H1 (cell line): ENCODE measurements at regions not wholly inside any gene's neighbourhood (a gene's known extent, or its start where the extent isn't known, plus 50 kb on each side); places are given as distances from the start of the nearest gene placed in this dataset.

Experiments
- CTCF ChIA-PET: fragments of 300-600 bp; sonication (Branson Sonifier 250); formaldehyde crosslinking; loops from one replicate; lab custom pipeline; 2021; ENCODE audit not compliant: partially characterized antibody; lab: Charles Lee
- POLR2A ChIA-PET: fragments of 300-600 bp; sonication (Branson Sonifier 250); formaldehyde crosslinking; loops from one replicate; lab custom pipeline; 2021; ENCODE audit warnings: inconsistent platforms; ENCODE audit not compliant: partially characterized antibody; lab: Charles Lee
- DNase-seq, 2 experiments: peaks; one replicate each; pipeline versions ENCODE4 v3.0.0 to v3.0.0-alpha.2; 2010 to 2022; ENCODE audit warnings: low spot score in 2 of 2, low read depth in 1 of 2, mixed read lengths in 1 of 2
- FAIRE-seq: peaks from 2 replicates; lab custom pipeline; 2011; peaks lifted over from hg19 to GRCh38; lab: Jason Lieb, UNC
- H2AFZ ChIP-seq: 2 replicates; pipeline ENCODE4 v1.8.1; 2012; ENCODE audit warnings: low read length, inconsistent platforms
- H2AK5ac ChIP-seq: 2 replicates; pipeline ENCODE4 v1.6.1; 2013; ENCODE audit warnings: low read depth, low read length
- H2BK120ac ChIP-seq: replicated peaks from 2 replicates; pipeline ENCODE3; 2013; ENCODE audit warnings: low read depth, low read length, inconsistent platforms
- H2BK12ac ChIP-seq: 2 replicates; pipeline ENCODE4 v1.6.1; 2013; ENCODE audit warnings: low read depth, low read length
- H2BK15ac ChIP-seq: 2 replicates; pipeline ENCODE4 v1.6.1; 2013; ENCODE audit warnings: low read length
- H2BK20ac ChIP-seq: 2 replicates; pipeline ENCODE4 v1.6.1; 2013; ENCODE audit warnings: low read length
- H2BK5ac ChIP-seq: 2 replicates; pipeline ENCODE4 v1.6.1; 2013; ENCODE audit warnings: low read depth, low read length
- H3K14ac ChIP-seq: 2 replicates; pipeline ENCODE4 v1.6.1; 2013; ENCODE audit warnings: inconsistent platforms; ENCODE audit not compliant: insufficient read length
- H3K18ac ChIP-seq: 2 replicates; pipeline ENCODE4 v1.6.1; 2013; ENCODE audit warnings: low read length; ENCODE audit errors: extremely low read depth
- H3K23ac ChIP-seq: 2 replicates; pipeline ENCODE4 v1.6.1; 2013; ENCODE audit warnings: inconsistent platforms; ENCODE audit not compliant: insufficient read length
- H3K23me2 ChIP-seq: 2 replicates; pipeline ENCODE4 v1.6.1; 2013; ENCODE audit warnings: low read depth, low read length
- H3K27ac ChIP-seq: 2 replicates; pipeline ENCODE4 v1.6.1; 2011; ENCODE audit warnings: low read depth, low read length, inconsistent platforms
- H3K27me3 ChIP-seq, 4 experiments: replicated peaks in 1 of 4; 1 replicate in 1 of 4; 2 replicates in 3 of 4; pipeline versions ENCODE4 v1.6.1 to v1.8.1; 2011 to 2013; ENCODE audit warnings: low read length in 3 of 4, mild to moderate bottlenecking in 3 of 4, inconsistent platforms in 2 of 4, mixed read lengths in 2 of 4, moderate library complexity in 1 of 4; ENCODE audit not compliant: control insufficient read depth in 3 of 4, insufficient read depth in 3 of 4; ENCODE audit errors: extremely low read depth in 1 of 4
- H3K36me3 ChIP-seq, 4 experiments: 2 replicates each; pipeline versions ENCODE4 v1.6.1 to v1.8.1; 2011 to 2013; ENCODE audit warnings: mild to moderate bottlenecking in 4 of 4, low read length in 3 of 4, moderate library complexity in 2 of 4, control low read depth in 1 of 4, inconsistent platforms in 1 of 4; ENCODE audit not compliant: insufficient read depth in 4 of 4, control insufficient read depth in 2 of 4
- H3K4ac ChIP-seq: replicated peaks from 2 replicates; pipeline ENCODE3; 2013; ENCODE audit warnings: low read length, low read depth, mixed read lengths, inconsistent platforms; ENCODE audit not compliant: insufficient read length
- H3K4me1 ChIP-seq, 4 experiments: replicated peaks in 1 of 4; 1 replicate in 1 of 4; 2 replicates in 3 of 4; pipeline versions ENCODE4 v1.6.1 to v1.8.1; 2011 to 2013; ENCODE audit warnings: low read length in 3 of 4, inconsistent platforms in 2 of 4, mixed read lengths in 1 of 4; ENCODE audit not compliant: insufficient read depth in 4 of 4, control insufficient read depth in 3 of 4
- H3K4me2 ChIP-seq, 2 experiments: 2 replicates each; pipeline versions ENCODE4 v1.6.1 to v1.8.1; 2011 to 2013; ENCODE audit warnings: low read depth in 2 of 2, low read length in 2 of 2, control low read depth in 1 of 2, inconsistent platforms in 1 of 2, mild to moderate bottlenecking in 1 of 2; ENCODE audit not compliant: insufficient read depth in 1 of 2
- H3K4me3 ChIP-seq, 4 experiments: fragments of 200-600, 300-600 bp in 1 of 4; sonication (generic), shearing (Covaris generic), sonication (Bioruptor Twin) in 1 of 4; 2 replicates each; pipeline versions ENCODE4 v1.5.1 to v1.8.1; 2011 to 2016; ENCODE audit warnings: low read length in 4 of 4, low read depth in 3 of 4, control low read depth in 2 of 4, inconsistent platforms in 2 of 4, mild to moderate bottlenecking in 2 of 4, mixed read lengths in 1 of 4, moderate library complexity in 1 of 4; ENCODE audit not compliant: insufficient read depth in 2 of 4; ENCODE audit errors: extremely low read depth in 1 of 4
- H3K56ac ChIP-seq: replicated peaks from 2 replicates; pipeline ENCODE3; 2013; ENCODE audit warnings: low read depth, mild to moderate bottlenecking, mixed read lengths, low read length, inconsistent platforms; ENCODE audit not compliant: insufficient read length
- H3K79me1 ChIP-seq: 2 replicates; pipeline ENCODE4 v1.6.1; 2013; ENCODE audit warnings: low read depth, low read length, control low read depth
- H3K79me2 ChIP-seq, 2 experiments: 2 replicates each; pipeline versions ENCODE4 v1.6.1 to v1.8.1; 2012 to 2013; ENCODE audit warnings: low read length in 2 of 2, mild to moderate bottlenecking in 2 of 2, inconsistent platforms in 1 of 2; ENCODE audit not compliant: insufficient read depth in 2 of 2, control insufficient read depth in 1 of 2
- H3K9ac ChIP-seq, 4 experiments: replicated peaks in 1 of 4; 1 replicate in 1 of 4; 2 replicates in 3 of 4; pipeline versions ENCODE4 v1.6.1 to v1.8.1; 2011 to 2013; ENCODE audit warnings: low read depth in 3 of 4, low read length in 3 of 4, control low read depth in 2 of 4, mild to moderate bottlenecking in 2 of 4, moderate library complexity in 2 of 4, inconsistent platforms in 1 of 4; ENCODE audit errors: extremely low read depth in 1 of 4
- H3K9me3 ChIP-seq, 2 experiments: 2 replicates each; pipeline versions ENCODE4 v1.6.1 to v1.8.1; 2012 to 2013; ENCODE audit warnings: mild to moderate bottlenecking in 2 of 2, moderate library complexity in 2 of 2, control low read depth in 1 of 2, inconsistent platforms in 1 of 2, low read depth in 1 of 2, low read length in 1 of 2, mixed read lengths in 1 of 2; ENCODE audit not compliant: insufficient read depth in 2 of 2
- H4K20me1 ChIP-seq, 2 experiments: replicated peaks in 1 of 2; 2 replicates each; pipeline versions ENCODE3 to v1.8.1; 2011 to 2013; ENCODE audit warnings: inconsistent platforms in 2 of 2, low read length in 2 of 2, mild to moderate bottlenecking in 1 of 2; ENCODE audit not compliant: insufficient read depth in 2 of 2, control insufficient read depth in 1 of 2
- H4K5ac ChIP-seq: 2 replicates; pipeline ENCODE4 v1.6.1; 2013; ENCODE audit warnings: low read length, low read depth, mixed read lengths, inconsistent platforms; ENCODE audit not compliant: insufficient read length
- H4K8ac ChIP-seq: 2 replicates; pipeline ENCODE4 v1.8.0; 2013; ENCODE audit warnings: mild to moderate bottlenecking, moderate library complexity, low read length, inconsistent platforms; ENCODE audit not compliant: insufficient read depth; ENCODE audit errors: extremely low read depth
- H4K91ac ChIP-seq: replicated peaks from 2 replicates; pipeline ENCODE3; 2013; ENCODE audit warnings: low read length, mixed read lengths, inconsistent platforms; ENCODE audit not compliant: insufficient read length
- ASH2L ChIP-seq: fragments of 200-600, 300-600 bp; sonication (generic); IDR thresholded peaks from one replicate; pipeline ENCODE4 v1.7.1; 2017; ENCODE audit warnings: low read length
- BRCA1 ChIP-seq: IDR thresholded peaks from 2 replicates; pipeline ENCODE4 v1.6.1; 2012; ENCODE audit warnings: low read depth, low read length, improper control_type of control experiment
- CBX8 ChIP-seq: fragments of 300-800, 300-1000 bp; sonication (generic); IDR thresholded peaks from 2 replicates; pipeline ENCODE4 v1.7.1; 2016; ENCODE audit warnings: low read depth, low read length, borderline replicate concordance
- CREB1 ChIP-seq: IDR thresholded peaks from 2 replicates; pipeline ENCODE4 v1.6.1; 2012; ENCODE audit warnings: inconsistent platforms
- CTCF ChIP-seq, 3 experiments: IDR thresholded peaks; 1 replicate in 2 of 3; 2 replicates in 1 of 3; pipeline versions ENCODE4 v1.5.1 to v1.6.1; 2011; ENCODE audit warnings: low read length in 3 of 3, mild to moderate bottlenecking in 3 of 3, inconsistent platforms in 2 of 3, low read depth in 1 of 3, moderate library complexity in 1 of 3; ENCODE audit not compliant: insufficient read depth in 1 of 3; ENCODE audit errors: control extremely low read depth in 1 of 3
- FOSL1 ChIP-seq: IDR thresholded peaks from 2 replicates; pipeline ENCODE4 v1.6.1; 2011; ENCODE audit warnings: mild to moderate bottlenecking, low read depth, low read length, moderate library complexity; ENCODE audit not compliant: insufficient read depth
- GABPA ChIP-seq: IDR thresholded peaks from 2 replicates; pipeline ENCODE4 v1.6.1; 2011; ENCODE audit warnings: mild to moderate bottlenecking, low read length, moderate library complexity, borderline replicate concordance; ENCODE audit not compliant: insufficient read depth
- GTF2F1 ChIP-seq: IDR thresholded peaks from 2 replicates; pipeline ENCODE4 v1.6.1; 2012; ENCODE audit warnings: low read depth, low read length, improper control_type of control experiment, borderline replicate concordance
- KDM4A ChIP-seq: IDR thresholded peaks from one replicate; pipeline ENCODE4 v1.7.1; 2012; ENCODE audit warnings: low read depth, mild to moderate bottlenecking, moderate library complexity, low read length, inconsistent platforms; ENCODE audit not compliant: severe bottlenecking
- NANOG ChIP-seq: IDR thresholded peaks from 2 replicates; pipeline ENCODE4 v1.6.1; 2011; ENCODE audit warnings: low read length, low read depth, mild to moderate bottlenecking, inconsistent platforms; ENCODE audit not compliant: insufficient read depth, poor library complexity, severe bottlenecking
- POU5F1 ChIP-seq: IDR thresholded peaks from 2 replicates; pipeline ENCODE4 v1.6.1; 2011; ENCODE audit warnings: low read depth, mild to moderate bottlenecking, low read length, moderate library complexity
- SUZ12 ChIP-seq: fragments of 200-600 bp; sonication (generic); IDR thresholded peaks from 2 replicates; pipeline ENCODE4 v1.6.1; 2012; ENCODE audit warnings: mild to moderate bottlenecking, inconsistent platforms, low read length, moderate library complexity, mixed read lengths
- TAF7 ChIP-seq: optimal IDR thresholded peaks from 2 replicates; pipeline ENCODE3; 2011; ENCODE audit warnings: low read depth, mild to moderate bottlenecking, inconsistent platforms, low read length, moderate library complexity, borderline replicate concordance
- WGBS, 2 experiments: shearing (Covaris generic) in 1 of 2; methylation state at CpG; one replicate each; pipeline versions ENCODE4 v1.1.6 to v1.1.7; 2013 to 2015; ENCODE audit warnings: low lambda C conversion rate in 2 of 2, mixed read lengths in 2 of 2, inconsistent platforms in 1 of 2, low coverage in 1 of 2, missing lambda C conversion rate in 1 of 2; ENCODE audit not compliant: insufficient replicate concordance in 2 of 2, insufficient coverage in 1 of 2, insufficient read length in 1 of 2; ENCODE audit errors: extremely low coverage in 1 of 2, missing lambda C conversion rate in 1 of 2; 5-methylcytosine and 5-hydroxymethylcytosine counted together

- H3K4me1 ChIP-seq: peaks cover 0 to 3% (median 0%) of the 10 kb centered on the region in 4 experiments; a peak in 1 of 7 replicates
- H3K79me1 ChIP-seq: no peaks in the 10 kb centered on the region
- H3K4me2 ChIP-seq: no peak overlapping the region
- no peaks in the 10 kb centered on the region for H3K9me3 ChIP-seq
- no peak overlapping the region for H4K91ac ChIP-seq
- DNase-seq: no peak
- POLR2A ChIA-PET: no interaction called here
- no peak overlapping the region for H2BK5ac ChIP-seq
- no peak overlapping the region for H3K23ac ChIP-seq
- H2BK15ac ChIP-seq: no peak overlapping the region
- no peak overlapping the region for H2BK20ac ChIP-seq
- no peak overlapping the region for H3K4ac ChIP-seq
- no peak for TF ChIP-seq GTF2F1
- no peak for TF ChIP-seq CBX8
- TF ChIP-seq SUZ12: no peak
- no peak for TF ChIP-seq ASH2L
- no peak for TF ChIP-seq FOSL1
- no peak for TF ChIP-seq TAF7
- TF ChIP-seq CREB1: no peak
- no peak for TF ChIP-seq POU5F1
- no peak for TF ChIP-seq NANOG
- TF ChIP-seq BRCA1: no peak
- no peak for TF ChIP-seq CTCF (IDR thresholded peaks at IDR 0.05; ENCODE audit: control extremely low read depth in 1 of 3, insufficient read depth in 1 of 3, low read depth in 1 of 3, low read length in 3 of 3)
- TF ChIP-seq GABPA: no peak
- TF ChIP-seq KDM4A: no peak
- TF ChIP-seq, all 59 proteins: peak for 0
- no peak overlapping the region for H3K14ac ChIP-seq
- H2AK5ac ChIP-seq: no peak overlapping the region
- no peak overlapping the region for H3K18ac ChIP-seq
- no peaks in the 10 kb centered on the region for H3K27me3 ChIP-seq
- H4K5ac ChIP-seq: no peak overlapping the region
- CTCF ChIA-PET: no interaction called here
- no peaks in the 10 kb centered on the region for H3K36me3 ChIP-seq
- no peak overlapping the region for H3K56ac ChIP-seq
- no peak overlapping the region for H2BK120ac ChIP-seq
- no peak overlapping the region for H3K9ac ChIP-seq
- no peak overlapping the region for H2BK12ac ChIP-seq
- H2AFZ ChIP-seq: no peak overlapping the region
- no peaks in the 10 kb centered on the region for H3K23me2 ChIP-seq
- H4K20me1 ChIP-seq: no peaks in the 10 kb centered on the region
- H3K27ac ChIP-seq: no peak overlapping the region
- 82% methylated on average over 3 of the region's 3 CpGs; no CpG with 5 or more reads in 1 of the 2 experiments for WGBS, 2 experiments
- FAIRE-seq: no peak
- H3K79me2 ChIP-seq: no peaks in the 10 kb centered on the region
- no peak overlapping the region for H3K4me3 ChIP-seq
- no peak overlapping the region for H4K8ac ChIP-seq
Observed at GRCh38 chr5:158492841-158493242, 606.9 kb downstream of the EBF1 start.
